ENCODE measurements at regions not wholly inside any gene's neighbourhood (a gene's known extent, or its start where the extent isn't known, plus 50 kb on each side); places are given as distances from the start of the nearest gene placed in this dataset.

GRCh38 chr18:67428158-67428557 lies 88.4 kb downstream of the DSEL start:
- Histone ChIP-seq H3T11ph (ENCODE audit: low read length) (no peak overlapping the region), H3K4ac (ENCODE audit: low read depth, low read length) (no peak overlapping the region), H2BK5ac (ENCODE audit: insufficient read length, low read length) (no peak overlapping the region), H3K4me1 (ENCODE audit: insufficient read depth, low read length) (no peaks in the 10 kb centered on the region), H2AK5ac (ENCODE audit: insufficient read length, low read length) (no peak overlapping the region), H3K56ac (ENCODE audit: insufficient read length, low read depth, low read length) (no peak overlapping the region), H3K27me3 (ENCODE audit: insufficient read depth, low read length) (no peaks in the 10 kb centered on the region), H2BK20ac (ENCODE audit: low read depth, low read length, poor library complexity, severe bottlenecking) (no peak overlapping the region), H4K5ac (ENCODE audit: insufficient read length, low read depth, low read length) (no peak overlapping the region), H3K23me2 (ENCODE audit: insufficient read length, low read depth, low read length, poor library complexity, severe bottlenecking) (no peaks in the 10 kb centered on the region), H3K4me2 (ENCODE audit: insufficient read depth, insufficient read length, low read length) (no peak overlapping the region), H4K20me1 (ENCODE audit: control insufficient read depth, insufficient read depth, insufficient read length) (no peaks in the 10 kb centered on the region), H3K79me2 (ENCODE audit: insufficient read depth, low read length) (no peaks in the 10 kb centered on the region), H4K91ac (ENCODE audit: insufficient read length, low read depth, low read length) (no peak overlapping the region), H3K9ac (ENCODE audit: extremely low read depth, insufficient read length, low read length) (no peak overlapping the region), H3K23ac (ENCODE audit: insufficient read length, low read depth, low read length) (no peak overlapping the region), H2BK120ac (ENCODE audit: low read depth, low read length, poor library complexity, severe bottlenecking) (no peak overlapping the region), H3K9me3 (ENCODE audit: control insufficient read depth, low read depth, low read length) (no peaks in the 10 kb centered on the region), H3K14ac (ENCODE audit: insufficient read depth, low read length) (no peak overlapping the region), H3K27ac (ENCODE audit: insufficient read length, low read depth, low read length) (no peak overlapping the region), H3K79me1 (ENCODE audit: insufficient read depth, low read depth, low read length, poor library complexity, severe bottlenecking) (no peaks in the 10 kb centered on the region), H2BK15ac (ENCODE audit: low read depth, low read length) (no peak overlapping the region), H2BK12ac (ENCODE audit: insufficient read length, low read depth, low read length) (no peak overlapping the region), H4K8ac (replicated peaks; ENCODE audit: insufficient read length, low read depth, low read length) (no peak overlapping the region), H3K18ac (ENCODE audit: insufficient read length, low read depth, low read length) (no peak overlapping the region), H2AFZ (ENCODE audit: low read length) (no peak overlapping the region)
- Mint-ChIP-seq H3K4me3 (no peak overlapping the region), H3K27me3 (ENCODE audit: low read depth) (peaks cover 2% of the 10 kb centered on the region; the same call in 1 of the 2 replicates), H3K36me3 (ENCODE audit: insufficient read depth in 1 of 3, low read depth in 3 of 3) (no peaks in the 10 kb centered on the region), H3K9me3 (no peaks in the 10 kb centered on the region), H3K4me1 (no peaks in the 10 kb centered on the region), H3K27ac (no peak overlapping the region)
- no peak for TF ChIP-seq CTCF (conservative IDR thresholded peaks at IDR 0.05)
- WGBS (ENCODE audit: extremely low coverage, insufficient read length, low lambda C conversion rate): no CpG with 5 or more reads among the region's 2 CpGs
- DNase-seq: no peak
